ENCODE measurements at regions not wholly inside any gene's neighbourhood (a gene's known extent, or its start where the extent isn't known, plus 50 kb on each side); places are given as distances from the start of the nearest gene placed in this dataset.
A peak's percentile ranks its signal among the peaks of the same experiment; 100 is the strongest.

DNA sequence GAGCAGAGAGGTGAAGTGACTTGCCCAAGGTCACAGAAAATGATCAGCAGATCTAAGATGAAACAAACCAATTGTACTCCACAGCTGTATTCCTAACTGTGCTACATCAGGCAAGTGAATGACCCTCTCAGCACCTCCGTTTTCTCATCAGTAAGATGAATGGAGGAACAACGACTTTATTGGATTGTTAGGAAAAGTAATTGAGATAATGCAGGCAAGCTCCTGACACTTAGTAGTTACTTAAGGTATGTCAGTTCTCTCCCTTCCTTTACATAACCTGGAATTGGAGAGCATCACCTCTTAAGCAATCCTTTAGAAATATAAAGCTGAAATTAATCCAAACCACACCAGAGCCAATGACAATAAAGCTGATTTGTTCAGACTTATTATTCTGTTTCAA is 451.2 kb upstream of the CD180 start:
- no peak overlapping the region for H3K14ac ChIP-seq (ENCODE audit: low read length in 2 of 2)

DNA sequence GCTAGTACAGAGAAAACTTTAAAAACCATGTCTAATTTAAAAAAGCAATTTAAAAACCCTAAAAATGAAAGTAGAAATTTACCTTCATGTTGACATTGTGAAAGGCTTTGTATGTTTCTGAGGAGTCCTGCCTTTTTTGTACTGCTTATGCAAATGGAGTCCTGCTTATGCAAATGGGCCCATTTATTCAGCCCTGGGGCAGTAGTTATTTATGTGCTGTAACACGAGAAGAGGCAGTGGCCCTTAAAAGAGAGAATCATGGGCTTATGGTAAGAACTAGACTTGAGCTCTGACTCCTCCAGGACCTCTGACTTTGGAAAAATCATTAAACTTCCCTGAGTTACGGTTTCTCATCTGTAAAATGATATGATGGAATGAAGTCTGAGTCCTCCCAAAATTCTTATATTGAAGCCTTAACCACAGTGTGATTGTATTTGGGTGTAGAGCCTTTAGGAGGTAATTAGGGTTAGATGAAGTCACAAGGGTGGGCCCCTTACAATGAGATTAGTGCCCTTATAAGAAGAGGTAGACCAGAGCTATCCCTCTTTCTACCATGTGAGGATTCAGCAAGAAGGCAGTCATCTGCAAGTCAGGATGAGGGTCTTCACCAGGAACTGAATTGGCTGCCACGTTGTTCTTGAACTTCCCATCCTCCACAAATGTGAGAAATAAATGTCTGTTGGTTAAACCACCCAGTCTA is 447.8 kb upstream of the CD180 start:
- Histone ChIP-seq H2BK12ac (ENCODE audit: low read length in 2 of 2) (no peak overlapping the region), H2AFZ (ENCODE audit: low read depth, low read length) (no peak overlapping the region), H3K4me1 (ENCODE audit: control insufficient read depth, insufficient read depth, low read depth, low read length) (peaks cover 5% of the 10 kb centered on the region), H2BK120ac (ENCODE audit: low read depth, low read length) (no peak overlapping the region), H4K8ac (ENCODE audit: low read length) (no peak overlapping the region), H3K23ac (ENCODE audit: low read length in 2 of 2) (no peak overlapping the region), H3K9me3 (ENCODE audit: control insufficient read depth, low read length) (peaks cover 4% of the 10 kb centered on the region), H3K4me3 (ENCODE audit: insufficient read depth in 1 of 2, low read depth in 1 of 2, low read length in 2 of 2) (no peak overlapping the region), H3K27me3 (ENCODE audit: control insufficient read depth in 1 of 2, insufficient read depth in 1 of 2, low read length in 2 of 2) (no peaks in the 10 kb centered on the region), H4K91ac (ENCODE audit: low read length) (no peak overlapping the region), H3K4ac (ENCODE audit: low read depth in 1 of 2, low read length in 2 of 2) (no peak overlapping the region), H3K79me1 (replicated peaks; ENCODE audit: low read length, poor library complexity, severe bottlenecking) (no peaks in the 10 kb centered on the region), H3K4me2 (ENCODE audit: low read length, poor library complexity, severe bottlenecking) (no peak overlapping the region), H3K14ac (ENCODE audit: low read length in 2 of 2) (no peak overlapping the region), H3K9ac (ENCODE audit: low read length) (no peak overlapping the region), H3K18ac (ENCODE audit: low read depth in 1 of 2, low read length in 2 of 2) (no peak overlapping the region), H2BK15ac (ENCODE audit: low read depth, poor library complexity, severe bottlenecking) (no peak overlapping the region), H2BK5ac (ENCODE audit: low read depth, low read length, poor library complexity, severe bottlenecking) (no peak overlapping the region), H3K36me3 (ENCODE audit: control insufficient read depth in 1 of 2, insufficient read depth in 2 of 2, low read depth in 1 of 2, low read length in 2 of 2) (no peaks in the 10 kb centered on the region), H2AK5ac (ENCODE audit: low read length, severe bottlenecking) (no peak overlapping the region), H3K27ac (ENCODE audit: low read length, poor library complexity, severe bottlenecking) (no peak overlapping the region)
- DNase-seq = no peak
- 86% methylated on average over 1 of the region's 3 CpGs for WGBS

More for the DNA sequence above, 451.2 kb upstream of the CD180 start:
- Histone ChIP-seq H3K79me1 (replicated peaks; ENCODE audit: low read length, poor library complexity, severe bottlenecking) (no peaks in the 10 kb centered on the region), H3K9ac (ENCODE audit: low read length) (peak overlapping the region; percentile 31), H2BK15ac (ENCODE audit: low read depth, poor library complexity, severe bottlenecking) (no peak overlapping the region), H3K23ac (ENCODE audit: low read length in 2 of 2) (no peak overlapping the region), H2AFZ (ENCODE audit: low read depth, low read length) (no peak overlapping the region), H3K18ac (ENCODE audit: low read depth in 1 of 2, low read length in 2 of 2) (no peak overlapping the region), H3K27me3 (ENCODE audit: control insufficient read depth in 1 of 2, insufficient read depth in 1 of 2, low read length in 2 of 2) (no peaks in the 10 kb centered on the region), H3K4me1 (ENCODE audit: control insufficient read depth, insufficient read depth, low read depth, low read length) (peaks cover 5% of the 10 kb centered on the region), H2AK5ac (ENCODE audit: low read length, severe bottlenecking) (peak overlapping the region; percentile 43), H3K4ac (ENCODE audit: low read depth in 1 of 2, low read length in 2 of 2) (no peak overlapping the region), H2BK5ac (ENCODE audit: low read depth, low read length, poor library complexity, severe bottlenecking) (no peak overlapping the region), H3K4me3 (ENCODE audit: insufficient read depth in 1 of 2, low read depth in 1 of 2, low read length in 2 of 2) (peak overlapping the region in 1 of 2 experiments; percentile 46), H4K8ac (ENCODE audit: low read length) (no peak overlapping the region), H3K27ac (ENCODE audit: low read length, poor library complexity, severe bottlenecking) (peak overlapping the region; percentile 72), H3K4me2 (ENCODE audit: low read length, poor library complexity, severe bottlenecking) (no peak overlapping the region), H3K9me3 (ENCODE audit: control insufficient read depth, low read length) (peaks cover 4% of the 10 kb centered on the region), H2BK120ac (ENCODE audit: low read depth, low read length) (no peak overlapping the region), H2BK12ac (ENCODE audit: low read length in 2 of 2) (no peak overlapping the region), H3K36me3 (ENCODE audit: control insufficient read depth in 1 of 2, insufficient read depth in 2 of 2, low read depth in 1 of 2, low read length in 2 of 2) (no peaks in the 10 kb centered on the region), H4K91ac (ENCODE audit: low read length) (no peak overlapping the region)
- no CpG with 5 or more reads among the region's 2 CpGs for WGBS
- no peak for DNase-seq

DNA sequence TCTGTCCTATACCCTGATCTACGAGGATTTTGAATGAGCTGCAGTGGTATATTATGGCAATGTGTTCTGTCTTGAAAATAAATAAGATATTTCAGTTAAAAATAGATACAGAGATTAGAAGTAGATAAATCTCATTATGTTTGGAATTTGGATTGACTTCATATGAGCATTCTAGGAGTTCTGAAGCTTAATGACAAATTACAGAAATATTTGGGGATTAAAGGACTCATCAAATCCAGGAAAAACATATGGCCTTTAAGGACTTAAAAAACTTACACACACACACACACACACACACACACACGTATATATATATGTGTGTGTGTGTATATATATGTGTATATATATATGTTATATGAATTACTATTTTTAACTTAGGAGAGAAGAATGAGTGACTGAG is 446.9 kb upstream of the CD180 start:
- Histone ChIP-seq H2BK120ac (ENCODE audit: low read depth, low read length) (no peak overlapping the region), H2AK5ac (ENCODE audit: low read length, severe bottlenecking) (no peak overlapping the region), H3K4me3 (ENCODE audit: insufficient read depth in 1 of 2, low read depth in 1 of 2, low read length in 2 of 2) (no peak overlapping the region), H3K27me3 (ENCODE audit: control insufficient read depth in 1 of 2, insufficient read depth in 1 of 2, low read length in 2 of 2) (no peaks in the 10 kb centered on the region), H2BK5ac (ENCODE audit: low read depth, low read length, poor library complexity, severe bottlenecking) (no peak overlapping the region), H3K4ac (ENCODE audit: low read depth in 1 of 2, low read length in 2 of 2) (no peak overlapping the region), H3K27ac (ENCODE audit: low read length, poor library complexity, severe bottlenecking) (no peak overlapping the region), H3K9me3 (ENCODE audit: control insufficient read depth, low read length) (peaks cover 4% of the 10 kb centered on the region), H3K36me3 (ENCODE audit: control insufficient read depth in 1 of 2, insufficient read depth in 2 of 2, low read depth in 1 of 2, low read length in 2 of 2) (no peaks in the 10 kb centered on the region), H4K8ac (ENCODE audit: low read length) (no peak overlapping the region), H2BK12ac (ENCODE audit: low read length in 2 of 2) (no peak overlapping the region), H3K79me1 (replicated peaks; ENCODE audit: low read length, poor library complexity, severe bottlenecking) (no peaks in the 10 kb centered on the region), H3K9ac (ENCODE audit: low read length) (no peak overlapping the region), H2AFZ (ENCODE audit: low read depth, low read length) (no peak overlapping the region), H3K14ac (ENCODE audit: low read length in 2 of 2) (no peak overlapping the region), H3K18ac (ENCODE audit: low read depth in 1 of 2, low read length in 2 of 2) (no peak overlapping the region), H3K4me2 (ENCODE audit: low read length, poor library complexity, severe bottlenecking) (no peak overlapping the region), H3K23ac (ENCODE audit: low read length in 2 of 2) (no peak overlapping the region), H4K91ac (ENCODE audit: low read length) (no peak overlapping the region), H3K4me1 (ENCODE audit: control insufficient read depth, insufficient read depth, low read depth, low read length) (peaks cover 3% of the 10 kb centered on the region), H2BK15ac (ENCODE audit: low read depth, poor library complexity, severe bottlenecking) (no peak overlapping the region)
- no CpG with 5 or more reads among the region's 2 CpGs for WGBS
- no peak for DNase-seq

DNA sequence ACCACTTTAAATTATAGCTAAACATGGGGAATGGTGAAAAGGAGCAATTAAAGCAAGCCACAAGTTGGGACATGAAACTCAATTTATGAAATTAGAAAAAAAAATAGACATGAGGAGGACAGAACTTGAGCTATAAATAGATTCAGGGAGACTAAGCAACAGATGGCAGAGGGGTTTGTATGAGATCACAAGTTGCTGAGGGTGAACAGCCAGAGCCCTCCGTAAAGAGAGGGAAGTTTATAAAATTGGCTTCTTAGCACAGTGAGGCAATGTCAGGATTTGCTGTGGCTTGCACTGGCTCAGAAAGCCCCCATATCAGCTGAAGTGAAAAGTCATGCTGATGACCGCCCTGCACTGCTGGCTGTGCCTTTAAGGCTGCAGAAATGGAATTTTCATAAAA is 443.4 kb upstream of the CD180 start:
- no peak overlapping the region for H3K4me3 ChIP-seq (ENCODE audit: insufficient read depth in 1 of 2, low read depth in 1 of 2, low read length in 2 of 2)
- no peaks in the 10 kb centered on the region for H3K4me1 ChIP-seq (ENCODE audit: control insufficient read depth, insufficient read depth, low read depth, low read length)
- peak overlapping the region in 1 of 2 experiments; percentile 24 for H2BK12ac ChIP-seq (ENCODE audit: low read length in 2 of 2)
- H3K27ac ChIP-seq (ENCODE audit: low read length, poor library complexity, severe bottlenecking) = no peak overlapping the region
- H2BK5ac ChIP-seq (ENCODE audit: low read depth, low read length, poor library complexity, severe bottlenecking) = no peak overlapping the region
- no peak overlapping the region for H3K23ac ChIP-seq (ENCODE audit: low read length in 2 of 2)
- no peaks in the 10 kb centered on the region for H3K27me3 ChIP-seq (ENCODE audit: control insufficient read depth in 1 of 2, insufficient read depth in 1 of 2, low read length in 2 of 2)
- H4K91ac ChIP-seq (ENCODE audit: low read length) = no peak overlapping the region
- peaks cover 4% of the 10 kb centered on the region for H3K9me3 ChIP-seq (ENCODE audit: control insufficient read depth, low read length)
- H2AFZ ChIP-seq (ENCODE audit: low read depth, low read length) = no peak overlapping the region
- no peak overlapping the region for H2BK120ac ChIP-seq (ENCODE audit: low read depth, low read length)
- DNase-seq = peak; percentile 46
- H2BK15ac ChIP-seq (ENCODE audit: low read depth, poor library complexity, severe bottlenecking) = no peak overlapping the region
- H2AK5ac ChIP-seq (ENCODE audit: low read length, severe bottlenecking) = no peak overlapping the region
- no peak overlapping the region for H3K4ac ChIP-seq (ENCODE audit: low read depth in 1 of 2, low read length in 2 of 2)
- no peak overlapping the region for H3K18ac ChIP-seq (ENCODE audit: low read depth in 1 of 2, low read length in 2 of 2)
- 46% methylated on average over 2 of the region's 2 CpGs for WGBS
- no peak overlapping the region for H3K4me2 ChIP-seq (ENCODE audit: low read length, poor library complexity, severe bottlenecking)
- peak overlapping the region in 1 of 2 experiments; percentile 69 for H3K14ac ChIP-seq (ENCODE audit: low read length in 2 of 2)
- peak overlapping the region; percentile 30 for H4K8ac ChIP-seq (ENCODE audit: low read length)
- H3K9ac ChIP-seq (ENCODE audit: low read length) = peak overlapping the region; percentile 21
- H3K79me1 ChIP-seq (replicated peaks; ENCODE audit: low read length, poor library complexity, severe bottlenecking) = no peaks in the 10 kb centered on the region
- H3K36me3 ChIP-seq (ENCODE audit: control insufficient read depth in 1 of 2, insufficient read depth in 2 of 2, low read depth in 1 of 2, low read length in 2 of 2) = no peaks in the 10 kb centered on the region
